Epithelial cell of esophagus (primary cell): ENCODE measurements at regions not wholly inside any gene's neighbourhood (a gene's known extent, or its start where the extent isn't known, plus 50 kb on each side); places are given as distances from the start of the nearest gene placed in this dataset.

ENCODE experiments used
- DNase-seq: peaks from one replicate; pipeline ENCODE4 v3.0.0; 2010; ENCODE audit warnings: low read depth
- H3K4me3 ChIP-seq: 2 replicates; pipeline ENCODE4 v1.5.1; 2011; ENCODE audit warnings: mild to moderate bottlenecking, low read length, control low read depth
- TF ChIP-seq, protein P1 (sequence below): IDR thresholded peaks from 2 replicates; pipeline ENCODE4 v1.5.1; 2011; ENCODE audit warnings: low read depth, mild to moderate bottlenecking, low read length, control low read depth, inconsistent platforms; ENCODE audit not compliant: insufficient read depth; ENCODE audit errors: missing control alignments

- no peak overlapping the region for H3K4me3 ChIP-seq
- TF ChIP-seq, protein P1, sequence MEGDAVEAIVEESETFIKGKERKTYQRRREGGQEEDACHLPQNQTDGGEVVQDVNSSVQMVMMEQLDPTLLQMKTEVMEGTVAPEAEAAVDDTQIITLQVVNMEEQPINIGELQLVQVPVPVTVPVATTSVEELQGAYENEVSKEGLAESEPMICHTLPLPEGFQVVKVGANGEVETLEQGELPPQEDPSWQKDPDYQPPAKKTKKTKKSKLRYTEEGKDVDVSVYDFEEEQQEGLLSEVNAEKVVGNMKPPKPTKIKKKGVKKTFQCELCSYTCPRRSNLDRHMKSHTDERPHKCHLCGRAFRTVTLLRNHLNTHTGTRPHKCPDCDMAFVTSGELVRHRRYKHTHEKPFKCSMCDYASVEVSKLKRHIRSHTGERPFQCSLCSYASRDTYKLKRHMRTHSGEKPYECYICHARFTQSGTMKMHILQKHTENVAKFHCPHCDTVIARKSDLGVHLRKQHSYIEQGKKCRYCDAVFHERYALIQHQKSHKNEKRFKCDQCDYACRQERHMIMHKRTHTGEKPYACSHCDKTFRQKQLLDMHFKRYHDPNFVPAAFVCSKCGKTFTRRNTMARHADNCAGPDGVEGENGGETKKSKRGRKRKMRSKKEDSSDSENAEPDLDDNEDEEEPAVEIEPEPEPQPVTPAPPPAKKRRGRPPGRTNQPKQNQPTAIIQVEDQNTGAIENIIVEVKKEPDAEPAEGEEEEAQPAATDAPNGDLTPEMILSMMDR: no peak
- DNase-seq: no peak
Measured at GRCh38 chr3:177721864-177722785, 524.8 kb upstream of the TBL1XR1 start.

DNA sequence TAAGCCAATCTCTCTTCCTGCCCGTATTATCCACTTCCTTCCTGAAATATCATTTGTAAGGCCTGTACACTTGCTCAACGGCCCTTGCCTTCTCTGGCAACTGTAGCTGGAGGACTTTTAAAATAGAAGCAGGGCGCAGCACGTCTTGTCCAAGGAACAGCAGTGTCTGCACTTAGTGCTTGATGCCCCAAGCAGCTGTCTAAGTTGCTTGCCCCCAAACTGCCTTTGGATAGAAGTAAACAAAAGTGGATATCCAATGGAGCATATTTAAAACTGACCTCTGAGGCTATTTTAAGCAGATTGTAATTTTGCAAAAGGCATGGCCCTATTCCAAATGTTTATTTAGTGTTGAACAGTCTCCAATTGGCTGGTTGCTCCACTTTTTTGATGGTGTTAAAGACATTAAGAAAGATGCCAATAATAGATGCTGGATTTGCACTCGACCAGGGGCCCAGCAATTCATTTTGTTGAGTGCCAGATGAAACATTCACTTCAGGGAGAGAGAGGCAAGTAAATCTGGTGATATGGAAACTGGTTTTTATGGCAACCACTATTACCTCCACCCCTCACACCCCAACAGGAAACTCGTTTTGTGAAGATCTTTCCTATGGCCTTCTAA, 526.8 kb upstream of the TBL1XR1 start:
- no peak overlapping the region for H3K4me3 ChIP-seq
- TF ChIP-seq, protein P1: no peak
- DNase-seq: no peak

GRCh38 chr3:177725165-177725564, 527.9 kb upstream of the TBL1XR1 start:
- TF ChIP-seq, protein P1: no peak
- no peak for DNase-seq
- no peak overlapping the region for H3K4me3 ChIP-seq

DNA sequence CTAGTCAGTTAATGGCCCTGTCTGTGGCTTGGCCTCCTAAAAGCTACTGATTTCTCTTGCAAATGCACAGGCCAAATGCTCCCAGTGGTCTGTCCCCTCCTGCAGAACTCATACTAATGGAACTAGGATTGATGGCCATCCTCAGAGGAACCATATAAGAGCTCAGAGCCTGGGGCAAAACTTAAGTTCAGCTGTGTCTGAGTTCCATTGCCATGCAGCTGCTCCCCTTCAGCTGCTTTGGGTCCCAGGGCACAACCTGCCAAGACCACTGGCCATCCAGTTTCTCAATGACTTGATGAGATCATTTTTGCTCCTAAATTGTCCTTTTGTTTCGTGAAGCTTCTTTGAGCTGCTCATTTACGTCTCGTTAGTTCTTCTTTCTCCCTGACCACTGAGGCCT, 529.5 kb upstream of the TBL1XR1 start:
- TF ChIP-seq, protein P1: no peak
- H3K4me3 ChIP-seq: no peak overlapping the region
- DNase-seq: no peak

GRCh38 chr3:177729956-177730681, 532.8 kb upstream of the TBL1XR1 start:
- TF ChIP-seq, protein P1: no peak
- no peak overlapping the region for H3K4me3 ChIP-seq
- DNase-seq: no peak

- TF ChIP-seq, protein P1: no peak
- DNase-seq: no peak
- no peak overlapping the region for H3K4me3 ChIP-seq
Measured at GRCh38 chr3:177730814-177731213, 533.5 kb upstream of the TBL1XR1 start.
